Muscle of leg (tissue), 3 donors: ENCODE measurements at regions not wholly inside any gene's neighbourhood (a gene's known extent, or its start where the extent isn't known, plus 50 kb on each side); places are given as distances from the start of the nearest gene placed in this dataset.
A peak's percentile ranks its signal among the peaks of the same experiment; 100 is the strongest.

Experiments used
- DNase-seq: peaks from one replicate; pipeline ENCODE4 v3.0.0; 2013
- H3K27ac ChIP-seq: one replicate; pipeline ENCODE4 v1.5.1; 2013; ENCODE audit warnings: mild to moderate bottlenecking, low read length, control low read depth
- H3K27me3 ChIP-seq: one replicate; pipeline ENCODE4 v1.6.1; 2013; ENCODE audit warnings: low read length; ENCODE audit not compliant: control insufficient read depth, insufficient read depth
- H3K36me3 ChIP-seq: one replicate; pipeline ENCODE4 v1.6.1; 2013; ENCODE audit warnings: low read length; ENCODE audit not compliant: control insufficient read depth, insufficient read depth
- H3K4me1 ChIP-seq: one replicate; pipeline ENCODE4 v1.6.1; 2013; ENCODE audit warnings: low read length; ENCODE audit not compliant: control insufficient read depth, insufficient read depth
- H3K4me3 ChIP-seq: one replicate; pipeline ENCODE4 v1.5.1; 2013; ENCODE audit warnings: low read length, control low read depth
- H3K9me3 ChIP-seq: replicated peaks from 2 replicates; pipeline ENCODE4 v1.6.1; 2013; ENCODE audit warnings: low read depth, low read length; ENCODE audit not compliant: control insufficient read depth
- WGBS: methylation state at CpG from one replicate; pipeline ENCODE4 v1.1.5; 2013; ENCODE audit warnings: missing lambda C conversion rate; ENCODE audit not compliant: insufficient coverage; 5-methylcytosine and 5-hydroxymethylcytosine counted together

GRCh38 chr16:9238346-9238745, 146.9 kb downstream of the HAPSTR1 start:
- Histone ChIP-seq H3K36me3 (no peaks in the 10 kb centered on the region), H3K9me3 (no peaks in the 10 kb centered on the region), H3K27me3 (no peaks in the 10 kb centered on the region), H3K4me3 (no peak overlapping the region), H3K27ac (no peak overlapping the region), H3K4me1 (no peaks in the 10 kb centered on the region)
- no CpG with 5 or more reads among the region's 1 CpG for WGBS
- DNase-seq, result no peak

- H3K27ac ChIP-seq, result no peak overlapping the region
- H3K4me1 ChIP-seq, result no peaks in the 10 kb centered on the region
- H3K9me3 ChIP-seq, result no peaks in the 10 kb centered on the region
- H3K4me3 ChIP-seq, result no peak overlapping the region
- H3K36me3 ChIP-seq, result no peaks in the 10 kb centered on the region
- DNase-seq, result no peak
- no peaks in the 10 kb centered on the region for H3K27me3 ChIP-seq
Observed at GRCh38 chr16:9241177-9241576, 149.7 kb downstream of the HAPSTR1 start.

- Histone ChIP-seq H3K4me3 (no peak overlapping the region), H3K4me1 (no peaks in the 10 kb centered on the region), H3K27me3 (no peaks in the 10 kb centered on the region), H3K9me3 (no peaks in the 10 kb centered on the region), H3K36me3 (no peaks in the 10 kb centered on the region), H3K27ac (no peak overlapping the region)
- WGBS, result no CpG with 5 or more reads among the region's 2 CpGs
- DNase-seq, result no peak
Observed at GRCh38 chr16:9248162-9248561, 156.7 kb downstream of the HAPSTR1 start.

- no peak overlapping the region for H3K4me3 ChIP-seq
- no peak overlapping the region for H3K27ac ChIP-seq
- DNase-seq, result no peak
- no peaks in the 10 kb centered on the region for H3K27me3 ChIP-seq
- H3K4me1 ChIP-seq, result no peaks in the 10 kb centered on the region
- no peaks in the 10 kb centered on the region for H3K36me3 ChIP-seq
- no CpG with 5 or more reads among the region's 4 CpGs for WGBS
- H3K9me3 ChIP-seq, result no peaks in the 10 kb centered on the region
Observed at GRCh38 chr16:9249534-9249933, 158.1 kb downstream of the HAPSTR1 start.

- Histone ChIP-seq H3K9me3 (no peaks in the 10 kb centered on the region), H3K4me1 (no peaks in the 10 kb centered on the region), H3K27ac (no peak overlapping the region), H3K36me3 (no peaks in the 10 kb centered on the region), H3K4me3 (no peak overlapping the region), H3K27me3 (no peaks in the 10 kb centered on the region)
- DNase-seq, result no peak
- 77% methylated on average over 5 of the region's 6 CpGs for WGBS
Observed at GRCh38 chr16:9251026-9251425, 159.6 kb downstream of the HAPSTR1 start.

- Histone ChIP-seq H3K27me3 (no peaks in the 10 kb centered on the region), H3K36me3 (no peaks in the 10 kb centered on the region), H3K4me1 (no peaks in the 10 kb centered on the region), H3K4me3 (no peak overlapping the region), H3K27ac (no peak overlapping the region), H3K9me3 (no peaks in the 10 kb centered on the region)
- DNase-seq, result no peak
- 60% methylated on average over 1 of the region's 1 CpG for WGBS
Observed at GRCh38 chr16:9254863-9255262, 163.4 kb downstream of the HAPSTR1 start.

- no peak overlapping the region for H3K4me3 ChIP-seq
- no peaks in the 10 kb centered on the region for H3K9me3 ChIP-seq
- DNase-seq, result no peak
- WGBS, result 11% methylated on average over 6 of the region's 6 CpGs
- H3K4me1 ChIP-seq, result peaks cover 5% of the 10 kb centered on the region
- no peaks in the 10 kb centered on the region for H3K36me3 ChIP-seq
- no peak overlapping the region for H3K27ac ChIP-seq
- no peaks in the 10 kb centered on the region for H3K27me3 ChIP-seq
Observed at GRCh38 chr16:9256196-9256595, 164.8 kb downstream of the HAPSTR1 start.

- peaks cover 5% of the 10 kb centered on the region for H3K4me1 ChIP-seq
- no peak for DNase-seq
- no peak overlapping the region for H3K27ac ChIP-seq
- H3K27me3 ChIP-seq, result no peaks in the 10 kb centered on the region
- no peak overlapping the region for H3K4me3 ChIP-seq
- 88% methylated on average over 1 of the region's 1 CpG for WGBS
- no peaks in the 10 kb centered on the region for H3K36me3 ChIP-seq
- H3K9me3 ChIP-seq, result no peaks in the 10 kb centered on the region
Observed at GRCh38 chr16:9257843-9258242, 166.4 kb downstream of the HAPSTR1 start.

- H3K4me3 ChIP-seq, result no peak overlapping the region
- H3K4me1 ChIP-seq, result peaks cover 5% of the 10 kb centered on the region
- WGBS, result 63% methylated on average over 9 of the region's 14 CpGs
- H3K36me3 ChIP-seq, result no peaks in the 10 kb centered on the region
- no peaks in the 10 kb centered on the region for H3K9me3 ChIP-seq
- no peak overlapping the region for H3K27ac ChIP-seq
- DNase-seq, result peak; percentile 23
- no peaks in the 10 kb centered on the region for H3K27me3 ChIP-seq
Observed at GRCh38 chr16:9258423-9259051, 167.1 kb downstream of the HAPSTR1 start.

- WGBS, result 61% methylated on average over 2 of the region's 7 CpGs
- Histone ChIP-seq H3K4me1 (peaks cover 5% of the 10 kb centered on the region), H3K9me3 (no peaks in the 10 kb centered on the region), H3K36me3 (no peaks in the 10 kb centered on the region), H3K4me3 (no peak overlapping the region), H3K27me3 (no peaks in the 10 kb centered on the region), H3K27ac (no peak overlapping the region)
- DNase-seq, result peak; percentile 24
Observed at GRCh38 chr16:9259914-9260608, 168.6 kb downstream of the HAPSTR1 start.
